K562 (cell line): ENCODE measurements at regions not wholly inside any gene's neighbourhood (a gene's known extent, or its start where the extent isn't known, plus 50 kb on each side); places are given as distances from the start of the nearest gene placed in this dataset.

Source experiments
- BRF1 ChIP-seq: IDR thresholded peaks from 3 replicates; pipeline ENCODE4 v1.6.1; 2011; ENCODE audit warnings: borderline replicate concordance, mild to moderate bottlenecking; ENCODE audit not compliant: insufficient read length; ENCODE audit errors: extremely low read depth
- CHD2 ChIP-seq: IDR thresholded peaks from 2 replicates; pipeline ENCODE4 v1.6.1; 2011; ENCODE audit warnings: low read depth, low read length
- GABPB2 ChIP-seq: fragments of 250-450 bp; sonication (Bioruptor Pico); conservative IDR thresholded peaks from 2 replicates; pipeline ENCODE4 v1.5.1; 2021; ENCODE audit warnings: mild to moderate bottlenecking
- JUN ChIP-seq, 2 experiments: sonication (generic) in 1 of 2; formaldehyde crosslinking in 1 of 2; IDR thresholded peaks; 2 replicates each; pipeline versions ENCODE4 v1.6.1 to v1.8.0; 2012 to 2022; ENCODE audit warnings: borderline replicate concordance in 2 of 2, mild to moderate bottlenecking in 2 of 2, improper control_type of control experiment in 1 of 2, low read depth in 1 of 2, low read length in 1 of 2, missing genetic modification reagents in 1 of 2
- NCOA1 ChIP-seq: fragments of 450-650 bp; IDR thresholded peaks from 2 replicates; pipeline ENCODE4 v1.6.1; 2016; ENCODE audit warnings: low read depth
- TEAD4 ChIP-seq, 2 experiments: sonication (generic) in 1 of 2; formaldehyde crosslinking in 1 of 2; IDR thresholded peaks; 2 replicates each; pipeline versions ENCODE4 v1.6.1 to v1.8.0; 2012 to 2022; ENCODE audit warnings: borderline replicate concordance in 1 of 2, inconsistent platforms in 1 of 2, low read length in 1 of 2, mild to moderate bottlenecking in 1 of 2, missing genetic modification reagents in 1 of 2
- TFE3 ChIP-seq: fragments of 450-650 bp; formaldehyde crosslinking; IDR thresholded peaks from 2 replicates; pipeline ENCODE4 v1.4.0; 2020; ENCODE audit warnings: mild to moderate bottlenecking, mixed read lengths
- ZNF165 ChIP-seq: fragments of 250-450 bp; sonication (Bioruptor Pico); IDR thresholded peaks from 2 replicates; pipeline ENCODE4 v1.4.0; 2020; ENCODE audit warnings: borderline replicate concordance
- ZNF354B ChIP-seq: fragments of 250-450 bp; sonication (Bioruptor Pico); IDR thresholded peaks from 2 replicates; pipeline ENCODE4 v1.4.0; 2020
- TF ChIP-seq, protein P1 (sequence below), 3 experiments: IDR thresholded peaks in 2 of 3; conservative IDR thresholded peaks in 1 of 3; 2 replicates each; pipeline ENCODE4 v1.5.1; 2011 to 2012; ENCODE audit warnings: low read length in 3 of 3, mild to moderate bottlenecking in 3 of 3, control low read depth in 2 of 3, improper control_type of control experiment in 1 of 3, inconsistent platforms in 1 of 3, low read depth in 1 of 3, mixed read lengths in 1 of 3, moderate library complexity in 1 of 3; ENCODE audit not compliant: insufficient read depth in 2 of 3

DNA sequence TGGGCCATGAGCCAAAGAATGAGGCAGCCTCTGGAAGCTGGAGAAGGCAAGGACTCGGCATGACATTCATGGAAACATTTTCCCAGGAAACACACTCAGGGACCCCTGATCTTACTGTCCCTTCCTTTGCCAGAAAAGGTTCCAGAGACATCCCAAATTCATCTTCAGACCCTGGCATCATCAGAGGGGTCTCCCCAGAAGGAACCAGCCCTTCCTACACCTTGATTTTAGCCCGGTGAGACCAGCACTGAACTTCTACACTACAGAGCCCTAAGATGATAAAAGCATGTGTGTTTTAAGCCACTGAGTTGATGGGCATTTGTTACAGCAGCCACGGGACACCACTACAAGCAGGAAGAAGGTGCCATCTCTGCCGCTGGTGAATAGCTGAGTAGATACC, 262.3 kb downstream of the C16orf95 start:
- TF ChIP-seq NCOA1 (no peak), ZNF354B (no peak), CHD2 (no peak), TEAD4 (IDR thresholded peaks at IDR 0.05; ENCODE audit: low read length) (no peak), TEAD4 (CRISPR knock-in tag; IDR thresholded peaks at IDR 0.05; ENCODE audit: borderline replicate concordance) (no peak), BRF1 (no peak), TFE3 (no peak), ZNF165 (CRISPR knock-in tag) (no peak), GABPB2 (CRISPR knock-in tag) (no peak), JUN (IDR thresholded peaks at IDR 0.05; ENCODE audit: borderline replicate concordance, low read depth, low read length) (no peak), JUN (CRISPR knock-in tag; IDR thresholded peaks at IDR 0.05; ENCODE audit: borderline replicate concordance) (no peak)
- TF ChIP-seq, protein P1, sequence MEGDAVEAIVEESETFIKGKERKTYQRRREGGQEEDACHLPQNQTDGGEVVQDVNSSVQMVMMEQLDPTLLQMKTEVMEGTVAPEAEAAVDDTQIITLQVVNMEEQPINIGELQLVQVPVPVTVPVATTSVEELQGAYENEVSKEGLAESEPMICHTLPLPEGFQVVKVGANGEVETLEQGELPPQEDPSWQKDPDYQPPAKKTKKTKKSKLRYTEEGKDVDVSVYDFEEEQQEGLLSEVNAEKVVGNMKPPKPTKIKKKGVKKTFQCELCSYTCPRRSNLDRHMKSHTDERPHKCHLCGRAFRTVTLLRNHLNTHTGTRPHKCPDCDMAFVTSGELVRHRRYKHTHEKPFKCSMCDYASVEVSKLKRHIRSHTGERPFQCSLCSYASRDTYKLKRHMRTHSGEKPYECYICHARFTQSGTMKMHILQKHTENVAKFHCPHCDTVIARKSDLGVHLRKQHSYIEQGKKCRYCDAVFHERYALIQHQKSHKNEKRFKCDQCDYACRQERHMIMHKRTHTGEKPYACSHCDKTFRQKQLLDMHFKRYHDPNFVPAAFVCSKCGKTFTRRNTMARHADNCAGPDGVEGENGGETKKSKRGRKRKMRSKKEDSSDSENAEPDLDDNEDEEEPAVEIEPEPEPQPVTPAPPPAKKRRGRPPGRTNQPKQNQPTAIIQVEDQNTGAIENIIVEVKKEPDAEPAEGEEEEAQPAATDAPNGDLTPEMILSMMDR (IDR thresholded peaks at IDR 0.05 in 2 of 3, conservative IDR thresholded peaks at IDR 0.05 in 1 of 3; ENCODE audit: insufficient read depth in 2 of 3, low read depth in 1 of 3, low read length in 3 of 3), result no peak
